ENCODE measurements at regions not wholly inside any gene's neighbourhood (a gene's known extent, or its start where the extent isn't known, plus 50 kb on each side); places are given as distances from the start of the nearest gene placed in this dataset.

- TF ChIP-seq, protein P1, sequence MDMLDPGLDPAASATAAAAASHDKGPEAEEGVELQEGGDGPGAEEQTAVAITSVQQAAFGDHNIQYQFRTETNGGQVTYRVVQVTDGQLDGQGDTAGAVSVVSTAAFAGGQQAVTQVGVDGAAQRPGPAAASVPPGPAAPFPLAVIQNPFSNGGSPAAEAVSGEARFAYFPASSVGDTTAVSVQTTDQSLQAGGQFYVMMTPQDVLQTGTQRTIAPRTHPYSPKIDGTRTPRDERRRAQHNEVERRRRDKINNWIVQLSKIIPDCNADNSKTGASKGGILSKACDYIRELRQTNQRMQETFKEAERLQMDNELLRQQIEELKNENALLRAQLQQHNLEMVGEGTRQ (CRISPR knock-in tag; IDR thresholded peaks at IDR 0.05), result no peak
- TF ChIP-seq E2F1 (CRISPR knock-in tag; IDR thresholded peaks at IDR 0.05) (no peak), MYBL2 (CRISPR knock-in tag; IDR thresholded peaks at IDR 0.05) (no peak), NR1H2 (CRISPR knock-in tag; IDR thresholded peaks at IDR 0.05) (no peak), NR2C2 (CRISPR knock-in tag; IDR thresholded peaks at IDR 0.05) (no peak), SP1 (CRISPR knock-in tag; conservative IDR thresholded peaks at IDR 0.05) (no peak), ZNF416 (CRISPR knock-in tag; IDR thresholded peaks at IDR 0.05) (no peak), ZNF317 (CRISPR knock-in tag; IDR thresholded peaks at IDR 0.05; ENCODE audit: borderline replicate concordance, low read depth) (no peak), TCF7 (CRISPR knock-in tag; IDR thresholded peaks at IDR 0.05; ENCODE audit: low read depth) (no peak), FOXJ3 (CRISPR knock-in tag; IDR thresholded peaks at IDR 0.05; ENCODE audit: borderline replicate concordance) (no peak)
- TF ChIP-seq, protein P2, sequence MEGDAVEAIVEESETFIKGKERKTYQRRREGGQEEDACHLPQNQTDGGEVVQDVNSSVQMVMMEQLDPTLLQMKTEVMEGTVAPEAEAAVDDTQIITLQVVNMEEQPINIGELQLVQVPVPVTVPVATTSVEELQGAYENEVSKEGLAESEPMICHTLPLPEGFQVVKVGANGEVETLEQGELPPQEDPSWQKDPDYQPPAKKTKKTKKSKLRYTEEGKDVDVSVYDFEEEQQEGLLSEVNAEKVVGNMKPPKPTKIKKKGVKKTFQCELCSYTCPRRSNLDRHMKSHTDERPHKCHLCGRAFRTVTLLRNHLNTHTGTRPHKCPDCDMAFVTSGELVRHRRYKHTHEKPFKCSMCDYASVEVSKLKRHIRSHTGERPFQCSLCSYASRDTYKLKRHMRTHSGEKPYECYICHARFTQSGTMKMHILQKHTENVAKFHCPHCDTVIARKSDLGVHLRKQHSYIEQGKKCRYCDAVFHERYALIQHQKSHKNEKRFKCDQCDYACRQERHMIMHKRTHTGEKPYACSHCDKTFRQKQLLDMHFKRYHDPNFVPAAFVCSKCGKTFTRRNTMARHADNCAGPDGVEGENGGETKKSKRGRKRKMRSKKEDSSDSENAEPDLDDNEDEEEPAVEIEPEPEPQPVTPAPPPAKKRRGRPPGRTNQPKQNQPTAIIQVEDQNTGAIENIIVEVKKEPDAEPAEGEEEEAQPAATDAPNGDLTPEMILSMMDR (IDR thresholded peaks at IDR 0.05), result no peak
- TF ChIP-seq, protein P3, sequence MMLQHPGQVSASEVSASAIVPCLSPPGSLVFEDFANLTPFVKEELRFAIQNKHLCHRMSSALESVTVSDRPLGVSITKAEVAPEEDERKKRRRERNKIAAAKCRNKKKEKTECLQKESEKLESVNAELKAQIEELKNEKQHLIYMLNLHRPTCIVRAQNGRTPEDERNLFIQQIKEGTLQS (CRISPR knock-in tag; conservative IDR thresholded peaks at IDR 0.05), result no peak
- TF ChIP-seq, protein P4, sequence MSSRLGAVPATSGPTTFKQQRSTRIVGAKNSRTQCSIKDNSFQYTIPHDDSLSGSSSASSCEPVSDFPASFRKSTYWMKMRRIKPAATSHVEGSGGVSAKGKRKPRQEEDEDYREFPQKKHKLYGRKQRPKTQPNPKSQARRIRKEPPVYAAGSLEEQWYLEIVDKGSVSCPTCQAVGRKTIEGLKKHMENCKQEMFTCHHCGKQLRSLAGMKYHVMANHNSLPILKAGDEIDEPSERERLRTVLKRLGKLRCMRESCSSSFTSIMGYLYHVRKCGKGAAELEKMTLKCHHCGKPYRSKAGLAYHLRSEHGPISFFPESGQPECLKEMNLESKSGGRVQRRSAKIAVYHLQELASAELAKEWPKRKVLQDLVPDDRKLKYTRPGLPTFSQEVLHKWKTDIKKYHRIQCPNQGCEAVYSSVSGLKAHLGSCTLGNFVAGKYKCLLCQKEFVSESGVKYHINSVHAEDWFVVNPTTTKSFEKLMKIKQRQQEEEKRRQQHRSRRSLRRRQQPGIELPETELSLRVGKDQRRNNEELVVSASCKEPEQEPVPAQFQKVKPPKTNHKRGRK (CRISPR knock-in tag; IDR thresholded peaks at IDR 0.05; ENCODE audit: borderline replicate concordance), result no peak
Observed at GRCh38 chr4:124343661-124344171, 368.8 kb downstream of the ANKRD50 start.

Data from WTC11 (cell line).